GM18505 (cell line): ENCODE measurements at regions not wholly inside any gene's neighbourhood (a gene's known extent, or its start where the extent isn't known, plus 50 kb on each side); places are given as distances from the start of the nearest gene placed in this dataset.

Experiments
- ATAC-seq: cut with Tn5 transposase; IDR thresholded peaks from one replicate; pipeline ENCODE4 v1.9.1; 2021; ENCODE audit not compliant: unreplicated experiment
- POLR2A ChIP-seq: IDR thresholded peaks from 4 replicates; pipeline ENCODE4 v1.6.1; 2011; ENCODE audit warnings: borderline replicate concordance; ENCODE audit not compliant: insufficient read depth, insufficient read length; ENCODE audit errors: extremely low read depth

DNA sequence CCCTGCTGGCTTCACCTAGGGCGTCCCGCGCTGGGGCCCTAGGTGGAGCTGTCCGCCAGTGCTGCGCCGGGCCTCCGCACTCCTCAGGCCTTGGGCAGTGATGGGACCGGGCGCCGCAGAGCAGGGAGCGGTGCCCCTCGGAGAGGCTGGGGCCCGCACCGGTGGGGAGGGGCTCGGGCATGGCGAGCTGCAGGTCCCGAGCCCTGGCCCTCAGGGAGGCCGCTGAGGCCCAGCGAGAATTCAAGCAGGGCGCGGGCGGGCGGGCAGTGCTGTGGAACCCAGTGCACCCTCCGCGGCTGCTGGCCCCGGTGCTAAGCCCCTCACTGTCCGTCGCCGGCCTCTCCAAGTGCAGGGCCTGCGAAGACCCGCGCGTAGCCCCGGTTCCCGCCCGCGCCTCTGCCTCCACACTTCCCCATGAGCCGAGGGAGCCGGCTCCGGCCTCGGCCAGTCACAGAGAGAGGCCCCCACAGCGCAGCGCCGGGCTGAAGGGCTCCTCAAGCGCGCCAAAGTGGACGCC lies 565.1 kb upstream of the NDST4 start:
- no peak for ATAC-seq
- no peak for TF ChIP-seq POLR2A

DNA sequence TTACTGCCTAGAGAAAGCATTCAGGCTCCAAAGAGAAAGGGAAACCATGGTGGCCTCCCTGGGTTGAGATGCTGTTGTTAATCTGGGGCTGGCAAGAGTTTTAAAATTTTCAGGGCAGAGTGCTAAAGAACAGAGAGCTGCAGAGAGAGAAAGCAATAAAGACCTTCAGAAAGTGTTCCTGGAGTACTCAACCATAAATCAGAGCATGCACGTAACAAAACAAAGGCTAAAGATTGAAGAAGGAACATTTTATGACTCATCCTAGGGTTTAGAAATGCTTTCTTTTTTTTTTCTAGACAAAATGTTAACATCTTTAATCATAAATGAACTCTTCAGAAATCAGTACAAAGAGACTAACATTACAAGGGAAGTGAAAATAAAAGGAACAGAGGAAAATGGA lies 562.3 kb upstream of the NDST4 start:
- no peak for ATAC-seq
- TF ChIP-seq POLR2A: no peak

DNA sequence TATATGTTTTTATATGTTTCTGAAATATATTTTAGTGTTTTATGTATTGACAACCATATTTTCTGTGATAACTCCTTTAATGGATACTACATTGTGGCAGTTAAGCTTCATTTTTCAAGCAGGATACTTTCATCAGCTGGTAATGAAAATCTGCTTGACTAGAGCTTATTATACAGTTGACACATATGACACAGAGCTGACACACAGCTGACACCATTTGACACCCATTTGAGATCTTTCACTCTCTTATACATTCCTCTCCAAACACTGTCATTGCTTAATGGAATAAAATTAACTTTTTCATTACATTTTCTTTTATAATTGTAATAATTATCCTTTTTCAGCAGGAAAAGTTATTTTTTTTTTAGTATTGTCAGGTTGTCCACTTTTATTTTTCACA lies 561.1 kb upstream of the NDST4 start:
- no peak for TF ChIP-seq POLR2A
- ATAC-seq: no peak

DNA sequence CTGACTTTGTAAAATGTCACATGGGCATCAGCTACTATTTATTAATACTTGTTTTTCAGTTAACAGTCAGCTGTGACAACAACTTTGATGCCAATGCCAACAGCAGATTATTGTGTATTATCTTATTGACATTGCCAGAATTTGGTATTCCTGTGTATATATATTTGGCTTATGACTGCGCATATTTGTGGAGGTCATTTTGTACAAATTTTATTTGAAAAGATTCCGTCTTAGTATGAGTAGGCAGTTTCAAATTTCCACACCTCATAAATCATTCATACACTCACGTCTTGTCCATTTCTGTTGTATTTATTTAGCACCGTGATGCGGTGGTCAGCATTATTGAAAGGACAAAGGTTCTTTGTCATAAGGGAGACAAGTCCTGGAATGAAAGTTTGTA lies 558.2 kb upstream of the NDST4 start:
- TF ChIP-seq POLR2A: no peak
- no peak for ATAC-seq

DNA sequence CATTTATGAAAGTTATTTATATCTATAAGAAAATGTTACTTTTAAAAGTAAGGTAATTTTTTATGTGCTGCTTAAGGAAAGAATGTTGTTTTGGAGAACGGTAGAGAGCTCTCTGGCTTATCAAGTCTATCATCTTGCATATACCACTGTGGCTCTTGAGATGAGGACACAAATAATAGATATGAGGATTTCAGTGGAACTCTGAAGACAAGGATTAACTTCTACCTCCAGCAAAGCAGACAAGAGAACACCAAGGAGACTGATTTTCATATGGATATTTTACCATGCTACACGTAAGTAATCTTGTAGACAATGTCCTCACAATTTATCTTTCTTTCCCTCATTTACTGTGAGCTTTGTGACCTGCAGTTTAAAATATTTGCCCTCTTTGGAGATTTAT lies 557.5 kb upstream of the NDST4 start:
- ATAC-seq: no peak
- no peak for TF ChIP-seq POLR2A

DNA sequence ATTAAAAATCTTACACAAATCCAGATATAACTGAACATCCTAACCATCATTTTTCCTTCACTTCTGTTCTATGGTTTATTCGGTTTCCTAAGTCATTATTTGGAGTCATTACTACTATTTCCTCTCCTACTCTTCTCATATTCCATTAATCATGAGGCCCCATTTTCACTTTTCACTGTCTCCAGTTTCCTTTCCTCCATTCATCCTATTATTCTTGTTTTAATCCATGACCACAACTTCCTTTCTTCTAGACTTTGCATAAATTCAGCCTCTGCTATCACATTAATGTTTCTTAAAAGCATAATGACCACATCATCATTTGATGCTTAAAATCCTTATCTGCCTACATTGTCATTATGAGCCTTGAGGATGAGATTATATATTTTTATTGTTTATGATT lies 555.0 kb upstream of the NDST4 start:
- TF ChIP-seq POLR2A: no peak
- ATAC-seq: no peak

DNA sequence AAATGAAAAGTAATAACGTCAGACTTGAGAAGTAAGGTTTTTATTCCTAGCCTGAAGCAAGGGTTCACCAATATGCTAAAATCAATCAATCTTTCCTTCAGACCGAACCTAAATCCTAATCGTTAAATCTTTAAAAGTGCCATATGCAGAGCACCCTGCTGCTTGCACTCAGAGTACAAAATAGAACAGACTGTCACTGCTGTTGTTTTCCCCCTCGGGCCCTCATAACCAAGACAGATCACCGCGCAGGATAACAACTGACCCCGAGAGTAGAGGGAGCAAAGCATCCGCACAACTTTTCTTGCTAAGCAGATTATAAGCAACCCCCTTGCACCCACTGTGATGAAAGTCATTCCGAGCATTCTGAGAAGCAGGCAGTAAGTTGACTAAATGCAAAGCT lies 550.9 kb upstream of the NDST4 start:
- no peak for ATAC-seq
- TF ChIP-seq POLR2A: no peak

DNA sequence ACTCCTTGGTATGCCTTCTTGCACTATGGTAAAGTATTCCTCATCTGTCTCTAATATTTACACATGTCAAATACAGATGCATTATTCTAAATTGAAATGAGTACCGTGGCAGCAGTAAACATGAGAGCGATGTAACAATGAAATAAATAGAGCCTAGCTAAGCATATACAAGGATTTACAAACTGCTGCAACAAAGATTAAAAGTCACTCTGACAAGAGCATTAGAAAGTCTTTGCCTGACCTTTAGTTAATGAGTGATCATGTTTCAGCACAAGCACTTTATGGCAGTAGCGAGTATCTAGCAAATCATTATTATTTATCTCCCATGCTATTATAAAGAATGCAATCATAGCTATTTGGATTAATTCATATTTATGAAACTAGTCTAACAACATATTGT lies 547.0 kb upstream of the NDST4 start:
- TF ChIP-seq POLR2A: no peak
- no peak for ATAC-seq

DNA sequence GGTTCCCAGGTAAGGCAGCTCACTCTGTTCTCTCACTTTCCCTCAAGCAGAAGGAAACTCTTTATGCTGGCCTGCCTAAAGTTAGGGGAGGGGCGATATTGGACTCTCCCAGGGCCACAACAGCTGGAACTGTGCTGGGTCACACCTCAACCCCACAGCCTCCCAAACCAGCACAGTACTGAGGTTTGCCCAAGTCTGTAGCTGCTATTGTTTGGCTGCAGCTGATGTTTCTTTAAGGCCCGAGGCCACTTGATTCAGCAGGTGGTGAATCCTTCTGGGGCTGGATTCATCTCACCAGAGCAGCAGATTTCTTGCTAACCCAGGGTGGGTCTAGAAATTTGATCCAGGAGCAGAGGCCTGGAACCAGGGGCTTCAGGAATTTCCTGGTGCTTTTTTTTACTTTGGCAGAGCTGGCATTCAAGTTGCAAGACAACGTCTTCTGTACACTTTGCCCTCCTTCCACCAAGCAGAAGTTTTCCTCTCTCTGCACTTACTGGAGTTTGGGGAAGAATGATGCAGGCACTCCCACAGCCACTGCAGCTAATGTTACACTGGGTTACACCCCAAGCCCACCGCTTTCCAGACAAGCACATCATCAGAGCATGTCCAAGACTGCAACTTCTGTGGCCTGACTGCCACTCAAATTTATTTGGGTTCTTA lies 544.7 kb upstream of the NDST4 start:
- TF ChIP-seq POLR2A: no peak
- ATAC-seq: no peak

DNA sequence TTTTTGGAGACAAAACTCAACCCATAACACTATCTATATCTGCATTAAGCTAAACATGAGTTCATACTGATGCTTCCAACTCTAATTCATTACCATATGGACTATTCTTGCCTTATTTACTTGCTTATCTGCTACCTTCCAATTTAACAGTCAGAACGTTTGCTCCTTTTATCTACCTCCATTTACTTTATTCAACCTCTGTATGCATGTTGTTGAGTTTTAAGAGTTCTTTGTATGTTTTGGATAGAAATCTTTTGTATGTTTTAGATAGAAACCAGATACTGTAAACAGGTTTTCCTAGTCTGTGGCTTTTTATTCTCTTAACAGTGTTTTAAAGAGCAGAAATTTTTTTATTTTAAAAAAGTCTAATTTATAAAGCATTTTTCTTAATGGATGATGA lies 542.2 kb upstream of the NDST4 start:
- no peak for ATAC-seq
- TF ChIP-seq POLR2A: no peak

DNA sequence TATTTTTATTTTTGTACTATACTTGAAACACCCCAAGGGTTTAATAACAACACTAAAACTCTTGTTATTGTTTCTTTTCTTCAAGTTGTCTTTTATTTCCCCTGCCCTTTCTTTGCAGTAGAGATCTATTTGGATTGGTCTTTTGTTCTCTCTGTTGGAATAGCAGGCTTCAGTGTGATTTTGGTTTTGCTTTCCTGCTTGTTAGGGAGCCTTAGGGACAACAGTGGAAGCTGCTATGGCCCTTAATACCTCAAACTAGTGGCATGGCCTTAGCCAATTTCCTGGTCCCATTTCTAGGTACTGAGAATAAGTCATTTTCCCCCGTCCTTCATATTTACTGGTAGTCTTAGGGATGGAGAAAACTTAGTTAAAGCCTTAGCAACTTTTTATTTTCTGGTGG lies 535.4 kb upstream of the NDST4 start:
- no peak for TF ChIP-seq POLR2A
- ATAC-seq: no peak

DNA sequence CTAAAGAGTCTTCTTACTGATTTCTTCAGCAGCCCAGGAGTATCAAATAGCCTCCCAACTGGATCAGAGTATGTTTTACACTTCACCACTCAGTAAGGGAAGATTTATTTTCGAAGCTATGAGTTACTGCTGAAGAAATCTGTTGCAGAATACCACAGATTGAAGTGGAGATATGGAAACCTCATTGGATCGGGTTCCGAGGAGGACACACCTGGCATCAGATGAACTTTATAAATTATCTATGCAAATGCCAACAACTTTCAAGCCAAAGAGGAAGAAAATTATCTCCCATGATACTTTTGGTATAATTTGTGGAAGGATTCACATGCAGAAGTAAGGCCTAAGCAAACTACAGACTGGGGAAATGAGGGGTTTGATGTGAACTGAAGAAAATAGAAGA lies 515.9 kb upstream of the NDST4 start:
- no peak for ATAC-seq
- no peak for TF ChIP-seq POLR2A

DNA sequence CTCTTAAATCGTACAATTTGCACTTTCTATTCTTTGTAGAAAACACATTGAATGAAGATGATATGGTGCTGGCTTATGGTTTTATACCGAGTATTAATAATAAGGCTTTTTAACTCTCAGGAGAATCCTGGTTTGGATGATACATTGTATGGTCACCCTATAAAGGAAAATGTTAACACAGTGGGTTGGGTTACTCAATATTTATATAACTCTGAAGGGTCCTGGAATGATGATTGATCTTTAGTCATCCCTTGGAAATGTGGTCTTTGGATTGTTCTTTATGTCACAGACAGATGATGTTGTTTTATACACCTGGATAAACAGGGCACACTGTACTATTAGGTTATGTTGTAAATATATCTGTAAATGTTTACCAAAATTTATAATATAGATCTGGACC lies 496.2 kb upstream of the NDST4 start:
- no peak for ATAC-seq
- TF ChIP-seq POLR2A: no peak

DNA sequence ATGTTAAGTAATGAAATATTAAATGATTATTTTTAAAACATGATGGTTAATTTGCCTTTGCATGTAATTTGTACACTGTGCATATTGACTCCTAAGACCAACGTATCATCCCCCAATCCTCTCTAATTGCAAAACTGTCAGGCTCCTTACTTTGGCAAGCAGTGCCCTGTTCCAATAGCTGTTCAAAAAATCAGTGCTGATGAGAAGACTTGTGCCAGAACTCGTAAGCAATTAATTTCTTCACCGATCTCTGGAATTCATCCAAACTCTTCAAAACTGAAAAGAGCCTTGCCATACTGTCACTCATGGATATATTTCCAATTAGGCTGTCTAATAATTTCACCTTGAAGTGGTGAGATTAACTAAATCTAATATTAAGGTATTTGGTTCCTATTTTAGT lies 493.9 kb upstream of the NDST4 start:
- no peak for TF ChIP-seq POLR2A
- no peak for ATAC-seq
